SK-N-SH (cell line): ENCODE measurements at regions not wholly inside any gene's neighbourhood (a gene's known extent, or its start where the extent isn't known, plus 50 kb on each side); places are given as distances from the start of the nearest gene placed in this dataset.

ENCODE experiments used
- MXI1 ChIP-seq: IDR thresholded peaks from 2 replicates; pipeline ENCODE4 v1.6.1; 2012; ENCODE audit warnings: mild to moderate bottlenecking, low read depth, low read length, improper control_type of control experiment
- REST ChIP-seq: IDR thresholded peaks from 2 replicates; pipeline ENCODE4 v1.6.1; 2012; ENCODE audit warnings: mild to moderate bottlenecking, low read depth, low read length, moderate library complexity

- TF ChIP-seq MXI1 (no peak), REST (no peak)
These were observed 123.9 kb upstream of the GJE1 start for GRCh38 chr6:142008781-142009180.
